IgD-negative memory B cell (primary cell): ENCODE measurements at regions not wholly inside any gene's neighbourhood (a gene's known extent, or its start where the extent isn't known, plus 50 kb on each side); places are given as distances from the start of the nearest gene placed in this dataset.

Experiments used
- H3K27ac Mint-ChIP-seq, 3 donors: one replicate each; pipeline ENCODE4 v1.8.0; 2020 to 2022; ENCODE audit warnings: mild to moderate bottlenecking in 3 of 3, mixed read lengths in 3 of 3, moderate library complexity in 1 of 3
- H3K27me3 Mint-ChIP-seq: one replicate; pipeline ENCODE4 v1.8.0; 2021; ENCODE audit warnings: mixed read lengths
- H3K36me3 Mint-ChIP-seq: one replicate; pipeline ENCODE4 v1.8.0; 2020; ENCODE audit warnings: mild to moderate bottlenecking, mixed read lengths
- H3K4me1 Mint-ChIP-seq, 3 donors: one replicate each; pipeline ENCODE4 v1.8.0; 2020 to 2022; ENCODE audit warnings: mixed read lengths in 3 of 3, mild to moderate bottlenecking in 1 of 3
- H3K4me3 Mint-ChIP-seq, 4 donors: one replicate each; pipeline ENCODE4 v1.8.0; 2020 to 2022; ENCODE audit warnings: mild to moderate bottlenecking in 4 of 4, mixed read lengths in 4 of 4, moderate library complexity in 3 of 4
- H3K9me3 Mint-ChIP-seq, 3 donors: one replicate each; pipeline ENCODE4 v1.8.0; 2020 to 2021; ENCODE audit warnings: mixed read lengths in 3 of 3, mild to moderate bottlenecking in 1 of 3

GRCh38 chr11:131284041-131284440, 86.4 kb upstream of the NTM start:
- Mint-ChIP-seq H3K27ac (no peak overlapping the region), H3K4me1 (no peaks in the 10 kb centered on the region), H3K9me3 (peaks cover 0 to 5% (median 0%) of the 10 kb centered on the region in 3 donors), H3K4me3 (no peak overlapping the region), H3K27me3 (no peaks in the 10 kb centered on the region), H3K36me3 (no peaks in the 10 kb centered on the region)

- Mint-ChIP-seq H3K27me3 (peaks cover 2% of the 10 kb centered on the region), H3K27ac (no peak overlapping the region), H3K4me1 (no peaks in the 10 kb centered on the region), H3K4me3 (no peak overlapping the region), H3K9me3 (peaks cover 0 to 2% (median 1%) of the 10 kb centered on the region in 3 donors), H3K36me3 (no peaks in the 10 kb centered on the region)
These were observed 81.8 kb upstream of the NTM start for GRCh38 chr11:131288521-131289091.

- no peaks in the 10 kb centered on the region for H3K4me1 Mint-ChIP-seq
- H3K4me3 Mint-ChIP-seq, result no peak overlapping the region
- H3K27me3 Mint-ChIP-seq, result peaks cover 2% of the 10 kb centered on the region
- H3K9me3 Mint-ChIP-seq, result peaks cover 1 to 5% (median 4%) of the 10 kb centered on the region in 3 donors
- H3K36me3 Mint-ChIP-seq, result no peaks in the 10 kb centered on the region
- no peak overlapping the region for H3K27ac Mint-ChIP-seq
These were observed 80.2 kb upstream of the NTM start for GRCh38 chr11:131290185-131290584.

GRCh38 chr11:131295986-131296385, 74.4 kb upstream of the NTM start:
- Mint-ChIP-seq H3K4me1 (no peaks in the 10 kb centered on the region), H3K4me3 (no peak overlapping the region), H3K27me3 (peaks cover 5% of the 10 kb centered on the region), H3K36me3 (no peaks in the 10 kb centered on the region), H3K27ac (no peak overlapping the region), H3K9me3 (peaks cover 3 to 7% (median 5%) of the 10 kb centered on the region in 3 donors)

- no peaks in the 10 kb centered on the region for H3K4me1 Mint-ChIP-seq
- no peak overlapping the region for H3K4me3 Mint-ChIP-seq
- H3K27ac Mint-ChIP-seq, result no peak overlapping the region
- peaks cover 3 to 7% (median 5%) of the 10 kb centered on the region in 3 donors for H3K9me3 Mint-ChIP-seq
- H3K27me3 Mint-ChIP-seq, result peaks cover 3% of the 10 kb centered on the region
- H3K36me3 Mint-ChIP-seq, result no peaks in the 10 kb centered on the region
These were observed 73.0 kb upstream of the NTM start for GRCh38 chr11:131297441-131297840.

- Mint-ChIP-seq H3K9me3 (peaks cover under 1 to 5% (median 2%) of the 10 kb centered on the region in 3 donors), H3K36me3 (no peaks in the 10 kb centered on the region), H3K4me1 (no peaks in the 10 kb centered on the region), H3K27ac (no peak overlapping the region), H3K27me3 (peaks cover 3% of the 10 kb centered on the region), H3K4me3 (no peak overlapping the region)
These were observed 70.6 kb upstream of the NTM start for GRCh38 chr11:131299598-131300438.

- Mint-ChIP-seq H3K9me3 (peaks cover 0 to 5% (median 2%) of the 10 kb centered on the region in 3 donors), H3K36me3 (no peaks in the 10 kb centered on the region), H3K4me3 (no peak overlapping the region), H3K27ac (no peak overlapping the region), H3K4me1 (no peaks in the 10 kb centered on the region), H3K27me3 (peaks cover 3% of the 10 kb centered on the region)
These were observed 70.0 kb upstream of the NTM start for GRCh38 chr11:131300439-131300717.

- no peaks in the 10 kb centered on the region for H3K4me1 Mint-ChIP-seq
- peaks cover 3% of the 10 kb centered on the region for H3K27me3 Mint-ChIP-seq
- H3K4me3 Mint-ChIP-seq, result no peak overlapping the region
- peaks cover 0 to 5% (median 2%) of the 10 kb centered on the region in 3 donors for H3K9me3 Mint-ChIP-seq
- H3K27ac Mint-ChIP-seq, result no peak overlapping the region
- no peaks in the 10 kb centered on the region for H3K36me3 Mint-ChIP-seq
These were observed 69.1 kb upstream of the NTM start for GRCh38 chr11:131301306-131301705.

GRCh38 chr11:131302836-131303235, 67.6 kb upstream of the NTM start:
- Mint-ChIP-seq H3K4me3 (no peak overlapping the region), H3K4me1 (no peaks in the 10 kb centered on the region), H3K27ac (no peak overlapping the region), H3K36me3 (no peaks in the 10 kb centered on the region), H3K9me3 (peaks cover 0 to 5% (median 2%) of the 10 kb centered on the region in 3 donors), H3K27me3 (peaks cover 3% of the 10 kb centered on the region)

- H3K4me1 Mint-ChIP-seq, result no peaks in the 10 kb centered on the region
- H3K9me3 Mint-ChIP-seq, result peaks cover 0 to 7% (median 3%) of the 10 kb centered on the region in 3 donors
- H3K27me3 Mint-ChIP-seq, result peaks cover 3% of the 10 kb centered on the region
- H3K4me3 Mint-ChIP-seq, result no peak overlapping the region
- no peak overlapping the region for H3K27ac Mint-ChIP-seq
- H3K36me3 Mint-ChIP-seq, result no peaks in the 10 kb centered on the region
These were observed 66.8 kb upstream of the NTM start for GRCh38 chr11:131303611-131304119.

GRCh38 chr11:131305005-131305404, 65.4 kb upstream of the NTM start:
- Mint-ChIP-seq H3K4me1 (no peaks in the 10 kb centered on the region), H3K36me3 (no peaks in the 10 kb centered on the region), H3K27ac (no peak overlapping the region), H3K27me3 (peaks cover 3% of the 10 kb centered on the region), H3K9me3 (peaks cover 0 to 2% (median 2%) of the 10 kb centered on the region in 3 donors), H3K4me3 (no peak overlapping the region)

GRCh38 chr11:131307506-131307905, 62.9 kb upstream of the NTM start:
- Mint-ChIP-seq H3K4me1 (no peaks in the 10 kb centered on the region), H3K36me3 (no peaks in the 10 kb centered on the region), H3K27ac (no peak overlapping the region), H3K9me3 (peaks cover 0 to 3% (median 2%) of the 10 kb centered on the region in 3 donors), H3K4me3 (no peak overlapping the region), H3K27me3 (peaks cover 4% of the 10 kb centered on the region)

GRCh38 chr11:131309776-131310175, 60.6 kb upstream of the NTM start:
- H3K9me3 Mint-ChIP-seq, result peaks cover 3 to 6% (median 3%) of the 10 kb centered on the region in 3 donors

GRCh38 chr11:131311776-131312514, 58.5 kb upstream of the NTM start:
- Mint-ChIP-seq H3K27ac (no peak overlapping the region), H3K4me3 (no peak overlapping the region), H3K27me3 (peaks cover 4% of the 10 kb centered on the region), H3K36me3 (no peaks in the 10 kb centered on the region), H3K4me1 (no peaks in the 10 kb centered on the region), H3K9me3 (peaks cover 3 to 8% (median 8%) of the 10 kb centered on the region in 3 donors)

More at GRCh38 chr11:131309776-131310175, 60.6 kb upstream of the NTM start:
- H3K27me3 Mint-ChIP-seq, result peaks cover 4% of the 10 kb centered on the region
- no peak overlapping the region for H3K27ac Mint-ChIP-seq
- H3K4me3 Mint-ChIP-seq, result no peak overlapping the region
- no peaks in the 10 kb centered on the region for H3K36me3 Mint-ChIP-seq
- no peaks in the 10 kb centered on the region for H3K4me1 Mint-ChIP-seq
